ENCODE measurements at regions not wholly inside any gene's neighbourhood (a gene's known extent, or its start where the extent isn't known, plus 50 kb on each side); places are given as distances from the start of the nearest gene placed in this dataset.

DNA sequence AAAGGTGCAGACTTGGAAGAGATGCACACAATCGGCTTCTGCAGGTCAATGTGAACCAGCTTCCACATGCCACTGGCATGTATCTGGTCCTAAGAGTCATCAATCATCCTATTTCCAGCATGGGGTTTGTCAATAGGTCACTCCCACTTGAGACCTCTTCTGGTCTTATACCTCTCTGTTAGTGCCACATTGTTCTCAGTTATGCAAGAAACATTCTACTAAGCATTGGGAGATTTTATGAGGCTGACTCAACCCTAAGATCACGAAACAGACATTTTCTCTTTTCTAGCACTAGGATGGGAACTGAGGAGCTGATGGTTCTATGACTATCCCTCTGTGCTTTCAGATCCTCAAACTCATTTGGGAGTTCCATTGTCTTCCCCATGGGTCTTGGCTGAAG lies 581.5 kb upstream of the KLF12 start:
- H4K20me1 ChIP-seq (replicated peaks; ENCODE audit: control insufficient read depth, insufficient read depth, low read length) = no peaks in the 10 kb centered on the region
- H2AFZ ChIP-seq (ENCODE audit: low read depth, low read length) = no peak overlapping the region
- DNase-seq (ENCODE audit: extremely low read depth in 1 of 4, low spot score in 3 of 4) (no peak), FAIRE-seq (no peak), ATAC-seq (no peak)
- in situ Hi-C loops (cut with MboI) (no loop called here), intact Hi-C loops (cut with micrococcal nuclease) (no loop called here)
- H3K9me1 ChIP-seq (ENCODE audit: control insufficient read depth, insufficient read depth, low read length) = no peaks in the 10 kb centered on the region
- ChIA-PET CTCF (ENCODE audit: low intra/inter-chr PET ratio) (no interaction called here), POLR2A (no interaction called here)
- no peak overlapping the region for H3K9ac ChIP-seq (ENCODE audit: insufficient read depth in 1 of 2, low read depth in 2 of 2, low read length in 2 of 2)
- 6% methylated on average over 2 of the region's 2 CpGs for WGBS (ENCODE audit: insufficient coverage, low coverage, missing lambda C conversion rate)
- no peak overlapping the region for H3K4me3 ChIP-seq
- no peaks in the 10 kb centered on the region for H3K27me3 ChIP-seq (ENCODE audit: control insufficient read depth in 2 of 2, insufficient read depth in 2 of 2, low read length in 2 of 2)
- H3K4me1 ChIP-seq (replicated peaks in 1 of 2; ENCODE audit: control insufficient read depth in 2 of 2, insufficient read depth in 2 of 2, low read length in 2 of 2) = no peaks in the 10 kb centered on the region
- H3K79me2 ChIP-seq (ENCODE audit: control insufficient read depth, insufficient read depth, low read length) = no peaks in the 10 kb centered on the region
- H3K9me3 ChIP-seq (replicated peaks; ENCODE audit: control insufficient read depth, insufficient read depth, low read depth, low read length) = no peaks in the 10 kb centered on the region
- H3K27ac ChIP-seq (ENCODE audit: extremely low read depth, low read depth, low read length) = no peak overlapping the region
- TF ChIP-seq CAMTA2 (CRISPR knock-in tag; conservative IDR thresholded peaks at IDR 0.05) = no peak
- no peak for TF ChIP-seq PHF20 (IDR thresholded peaks at IDR 0.05; ENCODE audit: partially characterized antibody)
- no peak overlapping the region for H3K4me2 ChIP-seq (ENCODE audit: insufficient read depth, low read length)
- no TSS peak for BruUV-seq (replicated peaks)
- H3K36me3 ChIP-seq (ENCODE audit: control insufficient read depth, insufficient read depth, low read length) = no peaks in the 10 kb centered on the region

DNA sequence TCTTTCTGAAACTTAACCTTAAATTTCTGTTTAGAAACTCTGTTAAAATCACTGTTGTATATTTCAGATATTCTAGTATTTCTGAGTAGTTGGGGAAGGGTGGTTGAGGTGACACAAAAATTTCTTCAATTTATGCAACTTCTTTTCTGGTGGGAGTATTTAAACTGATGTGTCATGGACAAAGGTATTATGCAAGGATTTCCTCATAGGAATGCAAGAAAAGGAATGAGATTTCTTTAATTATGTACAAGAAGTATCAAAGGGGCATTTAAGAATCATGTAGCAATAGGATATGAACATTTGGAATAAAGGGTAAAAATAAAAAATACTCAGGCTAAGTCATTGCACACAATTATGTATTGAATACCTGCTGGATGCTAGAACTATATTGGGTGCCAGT lies 575.8 kb upstream of the KLF12 start:
- FAIRE-seq (no peak), DNase-seq (ENCODE audit: extremely low read depth in 1 of 4, low spot score in 3 of 4) (no peak), ATAC-seq (no peak)
- intact Hi-C loops (cut with micrococcal nuclease) = no loop called here
- Histone ChIP-seq H3K4me3 (no peak overlapping the region), H2AFZ (ENCODE audit: low read depth, low read length) (no peak overlapping the region), H3K4me1 (replicated peaks in 1 of 2; ENCODE audit: control insufficient read depth in 2 of 2, insufficient read depth in 2 of 2, low read length in 2 of 2) (no peaks in the 10 kb centered on the region), H3K36me3 (ENCODE audit: control insufficient read depth, insufficient read depth, low read length) (no peaks in the 10 kb centered on the region), H3K9me3 (replicated peaks; ENCODE audit: control insufficient read depth, insufficient read depth, low read depth, low read length) (no peaks in the 10 kb centered on the region), H3K79me2 (ENCODE audit: control insufficient read depth, insufficient read depth, low read length) (no peaks in the 10 kb centered on the region), H3K4me2 (ENCODE audit: insufficient read depth, low read length) (no peak overlapping the region), H4K20me1 (replicated peaks; ENCODE audit: control insufficient read depth, insufficient read depth, low read length) (no peaks in the 10 kb centered on the region), H3K9me1 (ENCODE audit: control insufficient read depth, insufficient read depth, low read length) (no peaks in the 10 kb centered on the region), H3K9ac (ENCODE audit: insufficient read depth in 1 of 2, low read depth in 2 of 2, low read length in 2 of 2) (no peak overlapping the region), H3K27ac (ENCODE audit: extremely low read depth, low read depth, low read length) (no peak overlapping the region), H3K27me3 (ENCODE audit: control insufficient read depth in 2 of 2, insufficient read depth in 2 of 2, low read length in 2 of 2) (no peaks in the 10 kb centered on the region)
- BruUV-seq (replicated peaks) = no TSS peak
- CTCF ChIA-PET (ENCODE audit: low intra/inter-chr PET ratio) = no interaction called here
- in situ Hi-C loops (cut with MboI) = no loop called here
- POLR2A ChIA-PET = no interaction called here
- no peak for TF ChIP-seq KDM5B (IDR thresholded peaks at IDR 0.05; ENCODE audit: insufficient replicate concordance, low read depth, low read length)
- TF ChIP-seq TCF7 (IDR thresholded peaks at IDR 0.05; ENCODE audit: borderline replicate concordance) = no peak
- TF ChIP-seq, protein P1, sequence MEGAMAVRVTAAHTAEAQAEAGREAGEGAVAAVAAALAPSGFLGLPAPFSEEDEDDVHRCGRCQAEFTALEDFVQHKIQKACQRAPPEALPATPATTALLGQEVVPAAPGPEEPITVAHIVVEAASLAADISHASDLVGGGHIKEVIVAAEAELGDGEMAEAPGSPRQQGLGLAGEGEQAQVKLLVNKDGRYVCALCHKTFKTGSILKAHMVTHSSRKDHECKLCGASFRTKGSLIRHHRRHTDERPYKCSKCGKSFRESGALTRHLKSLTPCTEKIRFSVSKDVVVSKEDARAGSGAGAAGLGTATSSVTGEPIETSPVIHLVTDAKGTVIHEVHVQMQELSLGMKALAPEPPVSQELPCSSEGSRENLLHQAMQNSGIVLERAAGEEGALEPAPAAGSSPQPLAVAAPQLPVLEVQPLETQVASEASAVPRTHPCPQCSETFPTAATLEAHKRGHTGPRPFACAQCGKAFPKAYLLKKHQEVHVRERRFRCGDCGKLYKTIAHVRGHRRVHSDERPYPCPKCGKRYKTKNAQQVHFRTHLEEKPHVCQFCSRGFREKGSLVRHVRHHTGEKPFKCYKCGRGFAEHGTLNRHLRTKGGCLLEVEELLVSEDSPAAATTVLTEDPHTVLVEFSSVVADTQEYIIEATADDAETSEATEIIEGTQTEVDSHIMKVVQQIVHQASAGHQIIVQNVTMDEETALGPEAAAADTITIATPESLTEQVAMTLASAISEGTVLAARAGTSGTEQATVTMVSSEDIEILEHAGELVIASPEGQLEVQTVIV (CRISPR knock-in tag; IDR thresholded peaks at IDR 0.05; ENCODE audit: borderline replicate concordance) = no peak
- TF ChIP-seq MCM2 (IDR thresholded peaks at IDR 0.05; ENCODE audit: low read depth) = no peak
- no peak for TF ChIP-seq NFYB (IDR thresholded peaks at IDR 0.05; ENCODE audit: extremely low read depth, insufficient read length)
- no peak for TF ChIP-seq PML (IDR thresholded peaks at IDR 0.05; ENCODE audit: low read length)
- TF ChIP-seq ZNF282 (CRISPR knock-in tag; IDR thresholded peaks at IDR 0.05) = no peak
- no peak for TF ChIP-seq SAFB2 (IDR thresholded peaks at IDR 0.05; ENCODE audit: borderline replicate concordance, low read depth, low read length, severe bottlenecking)
- TF ChIP-seq MEF2D (tag; conservative IDR thresholded peaks at IDR 0.05; ENCODE audit: low read depth) = no peak
- TF ChIP-seq, protein P2, sequence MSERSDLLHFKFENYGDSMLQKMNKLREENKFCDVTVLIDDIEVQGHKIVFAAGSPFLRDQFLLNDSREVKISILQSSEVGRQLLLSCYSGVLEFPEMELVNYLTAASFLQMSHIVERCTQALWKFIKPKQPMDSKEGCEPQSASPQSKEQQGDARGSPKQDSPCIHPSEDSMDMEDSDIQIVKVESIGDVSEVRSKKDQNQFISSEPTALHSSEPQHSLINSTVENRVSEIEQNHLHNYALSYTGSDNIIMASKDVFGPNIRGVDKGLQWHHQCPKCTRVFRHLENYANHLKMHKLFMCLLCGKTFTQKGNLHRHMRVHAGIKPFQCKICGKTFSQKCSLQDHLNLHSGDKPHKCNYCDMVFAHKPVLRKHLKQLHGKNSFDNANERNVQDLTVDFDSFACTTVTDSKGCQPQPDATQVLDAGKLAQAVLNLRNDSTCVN (CRISPR knock-in tag; IDR thresholded peaks at IDR 0.05) = no peak

Data from K562 (cell line).